KBM-7 (cell line): ENCODE measurements at regions not wholly inside any gene's neighbourhood (a gene's known extent, or its start where the extent isn't known, plus 50 kb on each side); places are given as distances from the start of the nearest gene placed in this dataset.

Experiments
- DNase-seq: peaks from one replicate; pipeline ENCODE4 v3.0.0-alpha.2; 2015
- in situ Hi-C: fragments of 300-500 bp; cut with MboI; formaldehyde crosslinking; loops from 2 replicates; pipeline ENCODE4 v1.14.3; 2020; ENCODE audit warnings: low sequenced_read_pairs, low pct_unique_long_range_greater_than_20kb, mixed read lengths

- DNase-seq = no peak
- in situ Hi-C loops = no loop called here
Observed at GRCh38 chr18:44197832-44198611, 482.7 kb upstream of the SETBP1 start.

GRCh38 chr18:44198612-44199284 lies 481.9 kb upstream of the SETBP1 start:
- in situ Hi-C loops = no loop called here
- no peak for DNase-seq

- no peak for DNase-seq
- in situ Hi-C loops = no loop called here
Observed at GRCh38 chr18:44213293-44213692, 467.4 kb upstream of the SETBP1 start.

- no peak for DNase-seq
- in situ Hi-C loops = no loop called here
Observed at GRCh38 chr18:44214396-44214795, 466.3 kb upstream of the SETBP1 start.

GRCh38 chr18:44216169-44216568 lies 464.5 kb upstream of the SETBP1 start:
- in situ Hi-C loops = no loop called here
- DNase-seq = no peak

GRCh38 chr18:44227501-44227900 lies 453.2 kb upstream of the SETBP1 start:
- no peak for DNase-seq
- in situ Hi-C loops = no loop called here

- in situ Hi-C loops = no loop called here
- no peak for DNase-seq
Observed at GRCh38 chr18:44229693-44230108, 451.0 kb upstream of the SETBP1 start.

GRCh38 chr18:44231936-44232335 lies 448.8 kb upstream of the SETBP1 start:
- no peak for DNase-seq
- in situ Hi-C loops = no loop called here

- DNase-seq = no peak
- in situ Hi-C loops = no loop called here
Observed at GRCh38 chr18:44232500-44232899, 448.2 kb upstream of the SETBP1 start.

- in situ Hi-C loops = no loop called here
- no peak for DNase-seq
Observed at GRCh38 chr18:44238454-44238853, 442.2 kb upstream of the SETBP1 start.

- DNase-seq = no peak
- in situ Hi-C loops = no loop called here
Observed at GRCh38 chr18:44238911-44239310, 441.8 kb upstream of the SETBP1 start.

GRCh38 chr18:44241020-44241419 lies 439.7 kb upstream of the SETBP1 start:
- no peak for DNase-seq
- in situ Hi-C loops = no loop called here

- DNase-seq = no peak
- in situ Hi-C loops = no loop called here
Observed at GRCh38 chr18:44245019-44245418, 435.7 kb upstream of the SETBP1 start.

GRCh38 chr18:44246001-44246400 lies 434.7 kb upstream of the SETBP1 start:
- in situ Hi-C loops = no loop called here
- DNase-seq = no peak

- in situ Hi-C loops = no loop called here
- DNase-seq = no peak
Observed at GRCh38 chr18:44258086-44258485, 422.6 kb upstream of the SETBP1 start.

- DNase-seq = no peak
- in situ Hi-C loops = no loop called here
Observed at GRCh38 chr18:44258576-44258975, 422.1 kb upstream of the SETBP1 start.

- in situ Hi-C loops = no loop called here
- DNase-seq = no peak
Observed at GRCh38 chr18:44259610-44260009, 421.1 kb upstream of the SETBP1 start.

- no peak for DNase-seq
- in situ Hi-C loops = no loop called here
Observed at GRCh38 chr18:44265437-44265836, 415.3 kb upstream of the SETBP1 start.

- in situ Hi-C loops = no loop called here
- DNase-seq = no peak
Observed at GRCh38 chr18:44273298-44273697, 407.4 kb upstream of the SETBP1 start.

- no peak for DNase-seq
- in situ Hi-C loops = no loop called here
Observed at GRCh38 chr18:44280479-44280878, 400.2 kb upstream of the SETBP1 start.

- in situ Hi-C loops = no loop called here
Observed at GRCh38 chr18:44286049-44286448, 394.6 kb upstream of the SETBP1 start.

More at GRCh38 chr18:44286049-44286448, 394.6 kb upstream of the SETBP1 start:
- no peak for DNase-seq
